ENCODE measurements at regions not wholly inside any gene's neighbourhood (a gene's known extent, or its start where the extent isn't known, plus 50 kb on each side); places are given as distances from the start of the nearest gene placed in this dataset.
"Not testable (repeated sequence)": the region's sequence is repeated elsewhere in the genome, so short reads cannot be mapped to it uniquely, and the experiment has no call there.

DNA sequence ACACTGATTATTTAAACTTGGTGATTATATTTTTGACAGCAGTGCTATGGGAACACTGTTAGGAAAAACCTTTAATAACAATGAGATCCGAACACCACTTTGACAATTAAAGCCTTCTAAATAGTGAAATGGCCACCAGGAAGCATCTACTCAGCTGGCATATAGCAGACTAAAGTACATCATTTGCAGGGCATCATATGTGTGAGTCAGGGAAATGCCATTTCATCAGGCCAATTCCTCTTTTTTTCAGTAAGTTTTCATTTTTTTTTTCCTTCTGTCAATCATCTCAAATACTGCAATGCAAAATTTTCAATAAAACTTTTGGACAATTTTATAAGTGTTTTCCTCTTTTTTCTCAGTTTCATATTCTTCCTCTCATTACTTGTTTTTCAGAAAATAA is 521.4 kb upstream of the SEMA3D start:
- no peak for DNase-seq

- DNase-seq, result no peak
Observed at GRCh38 chr7:85705076-85705475, 518.2 kb upstream of the SEMA3D start.

- DNase-seq, result no peak
Observed at GRCh38 chr7:85703251-85704010, 516.6 kb upstream of the SEMA3D start.

- DNase-seq, result no peak
Observed at GRCh38 chr7:85702348-85702747, 515.5 kb upstream of the SEMA3D start.

DNA sequence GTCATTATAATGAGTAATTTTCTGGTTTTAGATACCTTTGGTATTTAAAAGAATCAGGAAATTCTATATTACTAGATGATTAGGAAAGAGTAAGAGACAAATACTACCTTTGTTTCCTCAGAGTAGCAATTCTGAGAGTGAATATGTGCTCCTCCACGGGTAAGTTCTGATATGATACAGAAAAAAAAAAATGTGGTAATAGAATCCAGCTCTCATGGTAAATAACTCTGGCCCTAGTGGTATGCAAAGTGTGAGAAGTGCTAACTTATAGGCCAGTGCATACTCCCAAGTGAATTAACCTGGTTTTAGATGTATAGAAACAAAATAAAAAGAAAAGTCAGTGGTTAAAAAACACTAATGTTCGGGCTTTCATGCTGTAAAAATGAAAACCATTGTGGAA is 512.6 kb upstream of the SEMA3D start:
- DNase-seq, result no peak

GRCh38 chr7:85695533-85695932 is 508.7 kb upstream of the SEMA3D start:
- DNase-seq, result no peak

- DNase-seq, result no peak
Observed at GRCh38 chr7:85695041-85695440, 508.2 kb upstream of the SEMA3D start.

DNA sequence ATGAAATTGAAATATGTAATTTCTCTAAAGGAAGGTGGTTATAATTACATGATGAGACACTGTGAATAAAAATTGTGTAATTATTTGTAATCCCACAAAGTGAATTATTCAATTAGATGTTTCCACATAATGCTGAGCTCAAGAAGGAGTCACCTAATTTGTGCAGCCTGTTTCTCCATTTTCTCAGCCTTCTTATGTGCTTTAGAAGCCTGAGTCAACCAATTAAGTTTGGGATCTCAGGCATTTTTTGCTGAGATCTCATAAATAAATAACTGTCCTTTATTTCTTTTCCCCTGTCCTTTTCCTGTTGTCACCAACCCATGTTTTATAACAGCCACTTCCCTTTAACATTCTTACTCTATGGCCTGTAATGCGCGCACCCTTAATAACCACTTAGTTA is 506.5 kb upstream of the SEMA3D start:
- DNase-seq, result no peak

GRCh38 chr7:85688712-85689111 is 501.9 kb upstream of the SEMA3D start:
- DNase-seq, result no peak

- no peak for DNase-seq
Observed at GRCh38 chr7:85686401-85687181, 499.7 kb upstream of the SEMA3D start.

- no peak for DNase-seq
Observed at GRCh38 chr7:85685901-85686300, 499.0 kb upstream of the SEMA3D start.

- DNase-seq, result no peak
Observed at GRCh38 chr7:85682833-85683620, 496.2 kb upstream of the SEMA3D start.

- DNase-seq, result no peak
Observed at GRCh38 chr7:85681241-85681640, 494.4 kb upstream of the SEMA3D start.

DNA sequence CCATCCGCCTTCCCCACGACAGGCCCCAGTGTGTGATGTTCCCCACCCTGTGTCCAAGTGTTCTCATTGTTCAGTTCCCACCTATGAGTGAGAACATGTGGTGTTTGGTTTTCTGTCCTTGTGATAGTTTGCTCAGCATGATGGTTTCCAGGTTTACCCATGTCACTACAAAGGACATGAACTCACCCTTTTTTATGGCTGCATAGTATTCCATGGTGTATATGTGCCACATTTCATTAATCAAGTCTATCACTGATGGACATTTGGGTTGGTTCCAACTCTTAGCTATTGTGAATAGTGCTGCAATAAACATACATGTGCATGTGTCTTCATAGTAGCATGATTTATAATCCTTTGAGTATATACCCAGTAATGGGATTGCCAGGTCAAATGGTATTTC is 488.2 kb upstream of the SEMA3D start:
- DNase-seq, result not testable (repeated sequence)

DNA sequence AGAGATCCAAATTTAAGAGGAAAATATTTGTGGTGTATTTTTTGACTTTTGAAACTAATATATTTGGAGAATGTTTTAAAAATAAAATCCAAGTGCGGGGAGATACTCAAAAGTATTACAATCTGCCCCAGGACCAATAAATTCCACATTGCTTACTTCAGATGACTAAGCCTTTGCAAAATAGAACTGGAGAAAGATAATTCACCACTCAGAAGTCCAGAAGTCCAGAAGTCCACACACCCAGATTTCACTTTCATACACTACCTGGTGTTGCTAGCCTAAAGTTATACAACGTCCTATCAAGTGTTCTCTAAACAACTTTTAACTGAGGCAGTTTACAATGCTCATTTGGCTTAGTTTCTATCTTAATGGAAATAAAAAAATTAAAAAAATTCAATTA is 487.0 kb upstream of the SEMA3D start:
- no peak for DNase-seq

- no peak for DNase-seq
Observed at GRCh38 chr7:85669225-85669624, 482.4 kb upstream of the SEMA3D start.

DNA sequence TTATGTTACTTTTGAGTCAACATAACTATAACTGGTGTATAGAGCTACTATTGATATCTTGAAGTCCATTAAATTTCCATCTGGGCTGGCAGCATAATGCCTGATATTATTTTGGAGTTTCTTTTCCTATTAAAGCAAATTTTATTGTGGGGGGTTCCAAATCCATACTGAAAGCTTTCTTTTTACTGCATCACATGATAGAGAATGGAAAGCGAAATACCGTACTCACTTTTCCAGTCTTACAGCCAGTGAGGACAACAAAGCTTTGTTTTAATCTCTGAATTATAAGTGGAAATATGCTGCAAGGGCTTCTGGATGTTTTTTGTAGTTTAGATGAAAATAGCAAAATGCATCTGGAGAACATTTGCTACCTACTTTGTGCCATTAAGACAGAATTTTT is 477.5 kb upstream of the SEMA3D start:
- no peak for DNase-seq

GRCh38 chr7:85659364-85659763 is 472.5 kb upstream of the SEMA3D start:
- DNase-seq, result no peak

DNA sequence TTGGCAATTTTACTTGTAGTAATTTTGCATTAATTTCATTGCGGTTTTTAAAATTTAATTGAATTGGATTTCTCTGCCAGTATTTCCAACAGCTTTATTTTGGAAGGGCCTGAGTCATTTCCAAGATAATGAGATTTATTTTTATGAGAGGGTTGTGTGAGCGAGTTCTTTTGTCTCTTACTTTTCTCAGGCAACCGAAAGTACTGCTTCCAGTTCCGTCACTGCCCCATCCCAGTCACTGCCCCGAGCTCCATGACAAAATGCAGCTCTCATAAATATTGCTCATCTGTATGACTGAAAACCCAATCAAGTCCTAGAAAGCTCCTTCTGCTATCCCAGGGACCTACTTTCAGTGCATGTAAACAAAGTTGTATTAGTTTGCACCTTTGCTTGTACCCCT is 468.4 kb upstream of the SEMA3D start:
- DNase-seq, result no peak

DNA sequence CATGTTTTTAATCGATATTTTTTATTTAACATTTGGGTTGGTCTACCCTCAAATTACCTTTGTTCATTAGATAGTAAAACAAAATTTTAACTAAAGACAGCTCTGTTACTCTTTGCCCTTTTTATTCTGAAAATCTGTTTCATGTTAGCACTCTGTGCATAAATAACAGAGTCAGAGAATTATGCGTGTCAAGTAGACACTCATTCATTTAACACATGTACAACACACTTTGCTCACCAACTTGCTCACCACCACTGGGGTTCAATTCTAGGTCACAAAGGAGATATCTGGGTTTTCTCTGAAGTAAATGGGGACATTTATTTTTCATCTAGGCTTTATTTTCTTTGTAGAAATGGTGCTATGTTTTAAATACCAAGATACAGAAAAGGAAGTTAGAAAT is 457.4 kb upstream of the SEMA3D start:
- DNase-seq, result no peak

DNA sequence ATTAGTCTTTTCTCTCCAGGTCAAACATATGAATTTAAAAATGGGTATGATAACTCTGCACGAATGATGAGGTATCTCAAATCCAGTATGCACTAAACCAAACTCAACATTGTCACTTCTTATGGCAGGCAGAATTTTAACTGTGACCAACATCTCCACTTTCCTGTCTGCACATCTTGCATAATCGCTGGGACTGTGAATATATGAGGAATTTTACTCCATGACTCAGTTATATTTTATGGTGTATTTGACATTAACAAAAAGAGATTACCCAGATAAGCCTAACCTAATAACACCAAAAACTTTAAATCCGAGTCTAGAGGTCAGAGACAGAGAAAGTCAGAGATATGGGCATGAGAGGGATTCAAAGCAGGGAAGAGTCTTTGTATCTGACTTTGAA is 454.5 kb upstream of the SEMA3D start:
- no peak for DNase-seq

- DNase-seq, result no peak
Observed at GRCh38 chr7:85638394-85638793, 451.5 kb upstream of the SEMA3D start.

GRCh38 chr7:85634951-85635350 is 448.1 kb upstream of the SEMA3D start:
- no peak for DNase-seq
